Lower leg skin (tissue), 3 donors: ENCODE measurements at regions not wholly inside any gene's neighbourhood (a gene's known extent, or its start where the extent isn't known, plus 50 kb on each side); places are given as distances from the start of the nearest gene placed in this dataset.

Source experiments
- POLR2A ChIP-seq, 2 donors: fragments of 450-650 bp; IDR thresholded peaks; one replicate each; pipeline ENCODE4 v1.6.1; 2016 to 2017; ENCODE audit warnings: antibody characterized with exemption in 2 of 2, mild to moderate bottlenecking in 1 of 2, moderate library complexity in 1 of 2
- TF ChIP-seq, protein P1 (sequence below), 3 donors: fragments of 450-650 bp; IDR thresholded peaks; one replicate each; pipeline ENCODE4 v1.5.1; 2016; ENCODE audit warnings: antibody characterized with exemption in 3 of 3, mild to moderate bottlenecking in 3 of 3, moderate library complexity in 2 of 3

DNA sequence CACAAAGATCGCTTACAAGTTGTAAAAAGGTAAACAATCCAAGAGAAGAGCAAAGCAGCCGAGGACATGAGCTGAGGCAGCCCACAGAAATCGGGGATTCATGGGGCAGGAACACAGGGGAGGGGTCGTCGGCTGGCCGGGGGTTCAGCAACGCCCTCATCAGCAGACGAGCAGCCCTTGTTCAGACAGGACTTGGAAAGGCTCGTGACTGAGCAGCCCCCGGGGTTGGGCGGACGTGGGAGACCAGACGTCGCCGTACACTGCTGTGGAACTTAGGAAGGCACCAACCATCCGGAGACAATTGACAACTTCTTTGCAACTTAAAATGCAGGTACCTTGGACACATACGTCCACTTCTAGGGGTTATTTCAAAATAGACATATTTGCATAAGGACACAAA, 370.5 kb downstream of the BRD1 start:
- TF ChIP-seq, protein P1, sequence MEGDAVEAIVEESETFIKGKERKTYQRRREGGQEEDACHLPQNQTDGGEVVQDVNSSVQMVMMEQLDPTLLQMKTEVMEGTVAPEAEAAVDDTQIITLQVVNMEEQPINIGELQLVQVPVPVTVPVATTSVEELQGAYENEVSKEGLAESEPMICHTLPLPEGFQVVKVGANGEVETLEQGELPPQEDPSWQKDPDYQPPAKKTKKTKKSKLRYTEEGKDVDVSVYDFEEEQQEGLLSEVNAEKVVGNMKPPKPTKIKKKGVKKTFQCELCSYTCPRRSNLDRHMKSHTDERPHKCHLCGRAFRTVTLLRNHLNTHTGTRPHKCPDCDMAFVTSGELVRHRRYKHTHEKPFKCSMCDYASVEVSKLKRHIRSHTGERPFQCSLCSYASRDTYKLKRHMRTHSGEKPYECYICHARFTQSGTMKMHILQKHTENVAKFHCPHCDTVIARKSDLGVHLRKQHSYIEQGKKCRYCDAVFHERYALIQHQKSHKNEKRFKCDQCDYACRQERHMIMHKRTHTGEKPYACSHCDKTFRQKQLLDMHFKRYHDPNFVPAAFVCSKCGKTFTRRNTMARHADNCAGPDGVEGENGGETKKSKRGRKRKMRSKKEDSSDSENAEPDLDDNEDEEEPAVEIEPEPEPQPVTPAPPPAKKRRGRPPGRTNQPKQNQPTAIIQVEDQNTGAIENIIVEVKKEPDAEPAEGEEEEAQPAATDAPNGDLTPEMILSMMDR (IDR thresholded peaks at IDR 0.05): no peak
- no peak for TF ChIP-seq POLR2A (IDR thresholded peaks at IDR 0.05)
